GM18499 (cell line): ENCODE measurements at regions not wholly inside any gene's neighbourhood (a gene's known extent, or its start where the extent isn't known, plus 50 kb on each side); places are given as distances from the start of the nearest gene placed in this dataset.
"Not testable (repeated sequence)": the region's sequence is repeated elsewhere in the genome, so short reads cannot be mapped to it uniquely, and the experiment has no call there.

Source experiments
- ATAC-seq: cut with Tn5 transposase; IDR thresholded peaks from one replicate; pipeline ENCODE4 v1.9.1; 2021; ENCODE audit warnings: moderate number of reproducible peaks; ENCODE audit not compliant: insufficient read depth, unreplicated experiment

DNA sequence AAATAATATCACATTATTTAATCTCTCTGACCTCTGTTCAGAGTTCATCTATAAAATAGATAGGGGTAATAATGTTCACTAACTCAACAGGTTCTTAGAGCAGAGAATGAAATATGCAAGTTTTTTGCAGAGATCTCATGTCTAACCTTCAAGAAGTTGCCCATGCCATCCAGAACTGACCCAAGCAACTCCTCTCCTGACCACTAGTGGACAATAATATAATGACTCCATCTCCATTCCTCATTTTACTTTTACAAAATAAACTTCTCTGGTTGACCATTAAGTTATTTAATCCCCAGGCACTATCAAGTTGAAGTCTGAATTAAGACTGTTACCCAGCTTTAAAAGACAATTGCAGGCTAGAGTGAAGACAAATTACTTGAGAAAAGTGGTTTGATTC, 382.6 kb downstream of the KCNA4 start:
- no peak for ATAC-seq

- no peak for ATAC-seq
These were observed 387.5 kb downstream of the KCNA4 start for GRCh38 chr11:29629286-29629685.

DNA sequence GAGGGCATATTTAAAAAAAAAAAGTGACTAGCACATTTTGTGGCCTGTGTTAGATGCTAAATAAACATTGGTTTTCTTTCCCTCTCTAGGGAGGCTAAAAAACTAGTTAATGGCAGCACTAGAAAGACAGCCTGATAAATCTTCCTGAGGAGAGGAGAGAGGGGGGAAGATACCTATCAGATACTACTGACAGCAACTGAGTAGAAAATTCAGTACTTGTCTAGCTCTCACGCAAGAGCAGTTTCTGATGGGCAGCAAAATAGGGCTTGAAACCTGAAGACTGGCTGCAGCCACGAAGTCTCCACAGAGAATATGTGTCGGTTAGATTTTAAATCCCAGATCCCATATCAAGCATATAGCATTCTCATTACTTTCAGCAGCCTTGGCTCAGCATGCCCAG, 388.2 kb downstream of the KCNA4 start:
- no peak for ATAC-seq

GRCh38 chr11:29627541-29627940, 389.3 kb downstream of the KCNA4 start:
- ATAC-seq = no peak

GRCh38 chr11:29623144-29623722, 393.6 kb downstream of the KCNA4 start:
- ATAC-seq = no peak

- ATAC-seq = no peak
These were observed 400.2 kb downstream of the KCNA4 start for GRCh38 chr11:29616611-29617010.

DNA sequence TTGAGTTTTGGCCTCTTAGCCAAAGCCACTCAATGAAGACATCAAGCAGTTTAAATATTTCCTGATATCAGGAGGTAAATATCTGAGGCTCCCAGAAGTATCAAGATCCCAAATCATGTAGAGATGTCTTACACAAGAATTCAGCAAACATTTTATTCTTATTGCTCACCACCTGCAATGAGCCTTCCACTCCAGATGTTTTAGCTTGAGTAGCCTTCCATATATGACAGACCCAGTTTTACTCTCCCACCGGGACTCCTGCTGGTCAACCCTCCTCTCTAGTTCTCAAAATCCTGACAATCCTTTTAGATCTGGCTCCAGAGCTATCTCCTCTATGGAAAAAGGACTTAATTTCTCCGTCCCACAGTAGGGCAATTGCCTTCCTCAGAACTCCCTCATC, 404.4 kb downstream of the KCNA4 start:
- no peak for ATAC-seq

DNA sequence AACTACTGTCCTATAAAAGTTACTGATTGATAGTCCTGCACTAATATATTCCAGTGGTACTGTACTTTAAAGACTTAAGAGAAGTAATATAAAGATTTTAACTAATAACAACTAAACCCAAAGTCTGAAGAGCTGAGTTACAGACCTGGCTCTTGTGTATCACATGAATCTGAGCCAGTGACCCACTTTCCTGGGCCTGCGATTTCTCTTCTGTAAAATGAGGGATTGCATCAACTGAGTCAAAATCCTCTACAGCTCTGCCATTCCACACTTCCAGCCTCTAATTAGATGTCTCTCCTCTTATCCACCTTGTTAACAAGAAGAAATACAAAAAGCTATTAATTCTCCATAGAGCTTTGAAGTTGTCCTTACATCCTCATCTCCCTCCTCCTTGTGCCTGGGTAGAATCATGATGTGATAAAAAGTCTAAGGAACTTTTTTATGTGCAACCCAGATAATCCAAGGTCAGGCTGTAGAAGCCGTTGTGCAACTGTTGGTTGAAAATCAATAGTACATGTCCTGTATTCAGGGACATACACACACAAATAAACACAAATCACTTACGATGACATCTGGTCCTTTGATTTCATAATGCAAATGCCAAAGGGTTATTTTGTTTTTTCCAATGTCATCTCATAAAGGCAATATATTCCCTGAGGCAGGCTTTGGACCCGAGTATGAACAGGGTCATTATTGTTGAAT, 410.3 kb downstream of the KCNA4 start:
- ATAC-seq = no peak

DNA sequence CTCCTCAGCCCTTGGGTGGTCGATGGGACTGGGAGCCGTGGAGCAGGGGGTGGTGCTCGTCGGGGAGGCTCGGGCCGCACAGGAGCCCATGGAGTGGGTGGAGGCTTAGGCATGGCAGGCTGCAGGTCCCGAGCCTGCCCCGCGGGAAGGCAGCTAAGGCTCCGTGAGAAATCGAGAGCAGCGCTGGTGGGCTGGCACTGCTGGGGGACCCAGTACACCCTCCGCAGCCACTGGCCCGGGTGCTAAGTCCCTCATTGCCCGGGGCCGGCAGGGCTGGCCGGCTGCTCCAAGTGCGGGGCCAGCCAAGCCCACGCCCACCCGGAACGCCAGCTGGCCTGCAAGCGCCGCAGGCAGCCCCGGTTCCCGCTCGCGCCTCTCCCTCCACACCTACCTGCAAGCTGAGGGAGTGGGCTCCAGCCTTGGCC, 416.7 kb downstream of the KCNA4 start:
- ATAC-seq = not testable (repeated sequence)

GRCh38 chr11:29584342-29584741, 432.5 kb downstream of the KCNA4 start:
- no peak for ATAC-seq

- ATAC-seq = no peak
These were observed 438.0 kb downstream of the KCNA4 start for GRCh38 chr11:29578806-29579205.

GRCh38 chr11:29564486-29564885, 452.3 kb downstream of the KCNA4 start:
- ATAC-seq = no peak

- ATAC-seq = no peak
These were observed 454.6 kb downstream of the KCNA4 start for GRCh38 chr11:29562183-29562582.

DNA sequence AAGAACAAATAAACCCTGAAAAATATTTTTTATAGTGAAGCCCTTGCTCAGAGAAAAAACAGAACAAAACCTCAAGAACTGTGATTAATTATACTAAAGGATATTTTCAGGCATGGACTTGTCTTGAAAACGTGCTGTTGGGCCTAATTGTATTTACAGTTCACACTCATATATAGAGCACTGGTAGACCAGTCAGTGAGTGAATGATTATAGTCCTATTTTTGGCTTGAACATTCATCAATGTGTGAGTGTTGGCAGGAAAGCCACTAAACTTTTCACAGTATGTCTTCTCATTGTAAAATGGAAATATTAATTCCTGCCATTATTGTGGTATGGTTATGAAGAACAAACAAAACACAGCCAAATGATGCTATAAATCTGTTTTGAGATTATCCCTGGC, 462.8 kb downstream of the KCNA4 start:
- ATAC-seq = no peak

GRCh38 chr11:29538339-29539036, 478.3 kb downstream of the KCNA4 start:
- no peak for ATAC-seq

DNA sequence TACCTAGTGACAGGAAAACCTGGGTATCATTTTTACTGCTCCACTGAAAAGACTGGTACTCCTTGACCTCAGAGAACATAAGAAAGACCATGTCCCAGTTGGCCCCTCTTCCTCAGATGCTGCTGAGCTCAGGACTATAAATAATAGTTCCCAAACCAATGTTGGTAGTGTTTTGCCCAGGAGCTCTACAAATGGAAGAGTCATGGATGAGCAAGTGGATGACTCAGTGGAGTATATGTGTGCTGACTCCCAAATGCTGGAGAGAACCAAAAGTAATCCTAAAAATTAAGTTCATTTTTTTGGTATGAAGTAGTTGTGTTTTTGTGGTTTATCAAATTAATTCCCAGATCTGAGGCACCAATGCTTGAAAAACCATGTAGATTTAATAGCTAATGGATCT, 482.0 kb downstream of the KCNA4 start:
- ATAC-seq = no peak

- no peak for ATAC-seq
These were observed 485.9 kb downstream of the KCNA4 start for GRCh38 chr11:29530961-29531360.

DNA sequence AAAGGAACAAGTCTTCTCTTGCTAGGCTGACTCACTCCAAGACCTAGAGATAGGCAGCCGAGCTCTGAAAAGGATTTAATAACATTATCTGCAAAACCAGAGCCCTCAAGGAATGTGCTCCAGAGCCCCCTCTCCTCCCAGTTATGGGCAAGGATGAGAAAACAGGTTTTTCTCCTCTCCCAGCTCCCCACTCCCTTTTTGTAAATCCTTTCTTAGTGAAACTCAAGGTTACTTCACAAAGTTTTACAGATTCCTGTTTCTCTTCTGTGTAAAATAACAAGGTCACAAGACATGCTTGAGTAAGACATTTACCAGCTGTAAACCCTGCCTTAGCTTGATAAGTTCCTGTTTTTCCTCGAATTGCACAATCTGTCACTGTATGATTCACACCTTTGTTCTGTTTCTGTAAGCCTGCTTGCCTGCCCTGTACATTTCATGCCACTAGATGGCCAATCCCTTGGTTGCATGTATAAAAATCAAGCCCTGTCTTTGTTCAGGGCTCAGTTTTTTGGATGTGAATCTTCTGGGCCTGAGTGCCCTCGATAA, 489.4 kb downstream of the KCNA4 start:
- no peak for ATAC-seq

DNA sequence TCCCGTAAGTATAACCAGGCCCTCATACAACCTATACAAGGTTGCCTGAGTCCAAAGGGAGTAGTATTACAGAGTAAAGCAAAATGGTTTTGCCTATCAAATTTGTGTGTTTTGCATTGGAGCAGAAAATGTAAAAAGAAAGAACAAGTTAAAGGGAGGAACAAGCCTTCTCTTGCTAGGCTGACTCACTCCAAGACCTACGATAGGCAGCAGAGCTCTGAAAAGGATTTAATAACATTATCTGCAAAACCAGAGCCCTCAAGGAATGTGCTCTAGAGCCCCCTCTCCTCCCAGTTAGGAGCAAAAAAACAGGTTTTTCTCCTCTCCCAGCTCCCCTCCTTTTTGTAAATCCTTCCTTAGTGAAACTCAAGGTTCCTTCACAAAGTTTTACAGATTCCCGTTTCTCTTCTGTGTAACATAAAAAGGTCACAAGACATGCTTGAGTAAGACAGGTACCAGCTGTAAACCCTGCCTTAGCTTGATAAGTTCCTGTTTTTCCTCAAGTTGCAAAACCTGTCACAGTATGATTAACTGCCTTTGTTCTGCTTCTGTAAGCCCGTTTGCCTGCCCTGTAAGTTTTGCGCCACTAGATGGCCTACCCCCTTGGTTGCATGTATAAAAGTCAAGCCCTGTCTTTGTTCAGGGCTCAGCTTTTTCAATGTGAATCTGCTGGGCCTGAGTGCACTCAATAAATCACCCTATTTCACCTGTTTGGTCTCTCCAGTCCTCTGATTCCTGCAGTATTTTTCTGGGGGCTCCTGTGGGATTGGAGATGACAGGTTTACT, 498.2 kb downstream of the KCNA4 start:
- no peak for ATAC-seq

DNA sequence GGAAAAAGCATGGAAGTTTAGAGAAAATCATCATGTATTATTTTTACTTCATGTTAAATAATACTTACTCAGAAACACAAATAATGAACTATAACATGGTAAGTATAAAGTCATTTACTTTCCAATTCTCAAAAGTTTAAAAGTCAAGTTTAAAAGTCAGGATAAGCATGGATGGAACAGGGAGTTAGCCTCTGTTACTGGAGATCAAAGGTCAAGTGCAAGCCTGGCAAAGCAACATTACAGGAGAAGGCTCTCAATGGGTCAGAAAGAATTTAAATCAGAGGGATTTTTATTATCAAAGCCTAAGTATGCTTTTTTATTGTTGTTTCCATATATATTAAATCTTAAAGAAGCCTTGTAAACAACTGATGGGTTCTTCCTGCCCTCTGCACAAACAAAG, 505.4 kb downstream of the KCNA4 start:
- no peak for ATAC-seq

DNA sequence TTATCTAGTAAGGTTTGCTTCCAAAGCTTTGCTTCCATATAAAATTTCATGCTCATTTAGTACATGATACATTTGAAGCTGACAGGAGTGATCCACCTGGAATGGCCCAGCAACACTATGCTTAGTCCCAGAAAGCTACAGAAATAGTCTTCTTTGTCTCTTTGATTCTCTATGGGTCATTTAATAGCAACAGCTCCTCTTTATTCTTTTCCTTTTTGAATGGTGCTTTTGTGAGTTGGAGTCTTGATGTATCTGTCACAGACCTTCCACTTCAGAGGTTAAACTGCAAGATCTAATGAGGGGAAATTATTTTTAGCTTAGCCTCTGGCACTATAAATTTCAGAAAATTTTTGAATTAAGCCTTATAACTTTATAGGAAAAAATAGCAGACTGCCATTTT, 509.5 kb downstream of the KCNA4 start:
- ATAC-seq = no peak
